Lower leg skin (tissue), 3 donors: ENCODE measurements at regions not wholly inside any gene's neighbourhood (a gene's known extent, or its start where the extent isn't known, plus 50 kb on each side); places are given as distances from the start of the nearest gene placed in this dataset.

Source experiments
- POLR2A ChIP-seq, 2 donors: fragments of 450-650 bp; IDR thresholded peaks; one replicate each; pipeline ENCODE4 v1.6.1; 2016 to 2017; ENCODE audit warnings: antibody characterized with exemption in 2 of 2, mild to moderate bottlenecking in 1 of 2, moderate library complexity in 1 of 2
- TF ChIP-seq, protein P1 (sequence below), 3 donors: fragments of 450-650 bp; IDR thresholded peaks; one replicate each; pipeline ENCODE4 v1.5.1; 2016; ENCODE audit warnings: antibody characterized with exemption in 3 of 3, mild to moderate bottlenecking in 3 of 3, moderate library complexity in 2 of 3

DNA sequence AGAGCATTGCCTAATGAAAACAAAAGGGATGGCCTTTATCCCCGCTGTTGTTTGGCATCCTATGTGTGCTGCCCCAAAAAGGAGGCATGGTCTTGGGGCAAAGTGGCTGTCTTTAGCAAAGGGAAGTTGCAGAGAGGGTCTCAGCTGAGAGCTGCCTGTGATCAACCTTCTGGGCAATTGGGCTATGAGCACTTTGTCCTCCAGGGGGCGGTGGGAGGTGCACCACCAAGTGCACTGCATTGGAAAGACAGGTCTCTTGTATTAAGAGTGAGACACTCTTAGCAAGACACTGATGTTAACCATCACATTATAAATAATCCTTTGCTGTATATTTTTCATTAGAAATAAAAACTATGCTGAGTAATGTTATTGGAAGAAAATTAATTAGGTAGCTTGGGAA is 314.8 kb downstream of the POM121L12 start:
- TF ChIP-seq, protein P1, sequence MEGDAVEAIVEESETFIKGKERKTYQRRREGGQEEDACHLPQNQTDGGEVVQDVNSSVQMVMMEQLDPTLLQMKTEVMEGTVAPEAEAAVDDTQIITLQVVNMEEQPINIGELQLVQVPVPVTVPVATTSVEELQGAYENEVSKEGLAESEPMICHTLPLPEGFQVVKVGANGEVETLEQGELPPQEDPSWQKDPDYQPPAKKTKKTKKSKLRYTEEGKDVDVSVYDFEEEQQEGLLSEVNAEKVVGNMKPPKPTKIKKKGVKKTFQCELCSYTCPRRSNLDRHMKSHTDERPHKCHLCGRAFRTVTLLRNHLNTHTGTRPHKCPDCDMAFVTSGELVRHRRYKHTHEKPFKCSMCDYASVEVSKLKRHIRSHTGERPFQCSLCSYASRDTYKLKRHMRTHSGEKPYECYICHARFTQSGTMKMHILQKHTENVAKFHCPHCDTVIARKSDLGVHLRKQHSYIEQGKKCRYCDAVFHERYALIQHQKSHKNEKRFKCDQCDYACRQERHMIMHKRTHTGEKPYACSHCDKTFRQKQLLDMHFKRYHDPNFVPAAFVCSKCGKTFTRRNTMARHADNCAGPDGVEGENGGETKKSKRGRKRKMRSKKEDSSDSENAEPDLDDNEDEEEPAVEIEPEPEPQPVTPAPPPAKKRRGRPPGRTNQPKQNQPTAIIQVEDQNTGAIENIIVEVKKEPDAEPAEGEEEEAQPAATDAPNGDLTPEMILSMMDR (IDR thresholded peaks at IDR 0.05): no peak
- no peak for TF ChIP-seq POLR2A (IDR thresholded peaks at IDR 0.05)
